ENCODE measurements at regions not wholly inside any gene's neighbourhood (a gene's known extent, or its start where the extent isn't known, plus 50 kb on each side); places are given as distances from the start of the nearest gene placed in this dataset.

DNA sequence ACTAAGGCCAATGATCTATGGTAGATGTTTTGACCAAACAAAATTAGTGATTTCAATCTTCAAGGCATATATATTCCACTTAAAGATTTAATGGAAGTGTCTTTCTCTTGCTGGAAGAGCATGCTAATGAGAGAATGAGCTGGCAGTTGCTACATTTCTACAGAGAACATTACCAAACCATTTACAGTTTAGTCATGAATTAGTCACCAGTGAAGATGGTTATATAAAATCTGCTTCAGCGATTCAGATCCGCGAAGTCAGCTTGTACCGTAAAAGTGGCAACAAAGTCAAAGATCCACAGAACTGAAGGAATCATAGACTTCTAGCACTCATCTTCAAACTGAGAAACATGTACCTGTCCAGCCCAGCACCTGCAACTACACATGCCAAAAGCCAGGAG lies 156.3 kb downstream of the SLITRK5 start:
- Histone ChIP-seq H3K4me2 (ENCODE audit: low read length) (no peak overlapping the region), H3K27ac (no peak overlapping the region), H3K4me1 (no peaks in the 10 kb centered on the region), H3K27me3 (ENCODE audit: control insufficient read depth, insufficient read depth, low read length) (no peaks in the 10 kb centered on the region), H3K79me2 (no peaks in the 10 kb centered on the region), H2AFZ (no peak overlapping the region), H3K9ac (no peak overlapping the region), H3K4me3 (ENCODE audit: low read depth, low read length) (no peak overlapping the region), H3K9me3 (ENCODE audit: control insufficient read depth, low read length) (no peaks in the 10 kb centered on the region), H3K36me3 (ENCODE audit: control insufficient read depth, insufficient read depth, low read length) (no peaks in the 10 kb centered on the region)
- no peak for TF ChIP-seq CTCF (IDR thresholded peaks at IDR 0.05)

DNA sequence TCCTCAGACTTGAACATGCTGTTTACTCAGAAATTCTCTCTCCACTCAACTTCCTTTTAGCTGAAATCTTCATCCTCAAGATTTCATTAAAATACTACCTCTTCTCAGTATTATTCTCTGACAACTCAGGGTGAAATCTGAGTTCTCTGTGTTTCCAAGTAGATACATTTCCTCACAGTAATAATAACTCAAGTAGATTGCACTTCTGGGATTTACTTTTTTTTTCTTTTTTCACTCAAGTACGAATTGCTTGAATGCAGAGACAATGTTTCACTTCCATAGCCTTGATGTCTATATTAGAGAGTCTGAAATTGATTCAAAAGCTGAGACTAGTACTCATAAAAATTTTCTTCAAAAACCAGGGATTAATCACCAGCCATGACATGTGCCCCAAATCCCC lies 166.4 kb downstream of the SLITRK5 start:
- H3K4me1 ChIP-seq: no peaks in the 10 kb centered on the region
- H3K9ac ChIP-seq: no peak overlapping the region
- no peak overlapping the region for H3K4me3 ChIP-seq (ENCODE audit: low read depth, low read length)
- H3K79me2 ChIP-seq: no peaks in the 10 kb centered on the region
- no peak overlapping the region for H3K4me2 ChIP-seq (ENCODE audit: low read length)
- H2AFZ ChIP-seq: no peak overlapping the region
- no peaks in the 10 kb centered on the region for H3K27me3 ChIP-seq (ENCODE audit: control insufficient read depth, insufficient read depth, low read length)
- H3K27ac ChIP-seq: no peak overlapping the region
- H3K36me3 ChIP-seq (ENCODE audit: control insufficient read depth, insufficient read depth, low read length): no peaks in the 10 kb centered on the region
- no peaks in the 10 kb centered on the region for H3K9me3 ChIP-seq (ENCODE audit: control insufficient read depth, low read length)
- TF ChIP-seq CTCF (IDR thresholded peaks at IDR 0.05): no peak

- Histone ChIP-seq H3K9me3 (ENCODE audit: control insufficient read depth, low read length) (no peaks in the 10 kb centered on the region), H3K79me2 (no peaks in the 10 kb centered on the region), H2AFZ (no peak overlapping the region), H3K4me3 (ENCODE audit: low read depth, low read length) (no peak overlapping the region), H3K36me3 (ENCODE audit: control insufficient read depth, insufficient read depth, low read length) (no peaks in the 10 kb centered on the region), H3K27me3 (ENCODE audit: control insufficient read depth, insufficient read depth, low read length) (no peaks in the 10 kb centered on the region), H3K27ac (no peak overlapping the region), H3K4me2 (ENCODE audit: low read length) (no peak overlapping the region), H3K9ac (no peak overlapping the region), H3K4me1 (no peaks in the 10 kb centered on the region)
- no peak for TF ChIP-seq CTCF (IDR thresholded peaks at IDR 0.05)
Measured at GRCh38 chr13:87837946-87838345, 166.8 kb downstream of the SLITRK5 start.

- Histone ChIP-seq H3K4me2 (ENCODE audit: low read length) (no peak overlapping the region), H3K27ac (no peak overlapping the region), H3K4me1 (no peaks in the 10 kb centered on the region), H3K27me3 (ENCODE audit: control insufficient read depth, insufficient read depth, low read length) (no peaks in the 10 kb centered on the region), H3K79me2 (no peaks in the 10 kb centered on the region), H2AFZ (no peak overlapping the region), H3K9ac (no peak overlapping the region), H3K9me3 (ENCODE audit: control insufficient read depth, low read length) (no peaks in the 10 kb centered on the region), H3K36me3 (ENCODE audit: control insufficient read depth, insufficient read depth, low read length) (no peaks in the 10 kb centered on the region), H3K4me3 (ENCODE audit: low read depth, low read length) (no peak overlapping the region)
- no peak for TF ChIP-seq CTCF (IDR thresholded peaks at IDR 0.05)
Measured at GRCh38 chr13:87851410-87851809, 180.2 kb downstream of the SLITRK5 start.

- H3K4me2 ChIP-seq (ENCODE audit: low read length): no peak overlapping the region
- H3K36me3 ChIP-seq (ENCODE audit: control insufficient read depth, insufficient read depth, low read length): no peaks in the 10 kb centered on the region
- H3K9me3 ChIP-seq (ENCODE audit: control insufficient read depth, low read length): no peaks in the 10 kb centered on the region
- no peaks in the 10 kb centered on the region for H3K27me3 ChIP-seq (ENCODE audit: control insufficient read depth, insufficient read depth, low read length)
- no peak overlapping the region for H3K27ac ChIP-seq
- no peaks in the 10 kb centered on the region for H3K4me1 ChIP-seq
- TF ChIP-seq CTCF (IDR thresholded peaks at IDR 0.05): no peak
- H3K4me3 ChIP-seq (ENCODE audit: low read depth, low read length): no peak overlapping the region
- no peak overlapping the region for H2AFZ ChIP-seq
- H3K9ac ChIP-seq: no peak overlapping the region
- no peaks in the 10 kb centered on the region for H3K79me2 ChIP-seq
Measured at GRCh38 chr13:87855553-87855952, 184.4 kb downstream of the SLITRK5 start.

Measured in parathyroid adenoma (tissue), 2 donors.